Epidermal melanocyte (primary cell): ENCODE measurements at regions not wholly inside any gene's neighbourhood (a gene's known extent, or its start where the extent isn't known, plus 50 kb on each side); places are given as distances from the start of the nearest gene placed in this dataset.
"Not testable (repeated sequence)": the region's sequence is repeated elsewhere in the genome, so short reads cannot be mapped to it uniquely, and the experiment has no call there.

ENCODE experiments used
- DNase-seq: peaks from one replicate; pipeline ENCODE4 v3.0.0; 2011; ENCODE audit warnings: low spot score; ENCODE audit not compliant: insufficient read length

DNA sequence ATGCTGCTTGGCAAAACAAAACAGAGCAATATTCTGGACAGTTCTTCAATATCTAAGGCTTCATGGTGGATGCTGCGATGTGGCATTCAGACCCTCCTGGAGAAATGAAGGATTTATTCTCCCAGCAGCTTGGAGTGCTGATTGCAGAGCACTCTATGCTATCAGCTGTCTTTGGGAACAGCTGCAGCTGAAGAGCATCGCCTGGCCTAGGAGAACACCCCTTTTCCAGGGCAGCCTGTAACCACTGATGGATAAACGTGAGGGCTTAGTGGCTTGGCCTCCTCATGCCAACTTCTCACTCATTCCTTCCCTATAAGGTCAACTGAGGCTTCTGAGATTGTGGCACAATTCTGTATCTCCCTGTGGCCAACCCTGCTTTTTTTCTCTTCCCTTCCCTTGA, 638.1 kb upstream of the CNTNAP2 start:
- no peak for DNase-seq

GRCh38 chr7:145474009-145474686, 638.3 kb upstream of the TPK1 start:
- no peak for DNase-seq

- DNase-seq, result no peak
These were observed 636.0 kb upstream of the TPK1 start for GRCh38 chr7:145471883-145472282.

DNA sequence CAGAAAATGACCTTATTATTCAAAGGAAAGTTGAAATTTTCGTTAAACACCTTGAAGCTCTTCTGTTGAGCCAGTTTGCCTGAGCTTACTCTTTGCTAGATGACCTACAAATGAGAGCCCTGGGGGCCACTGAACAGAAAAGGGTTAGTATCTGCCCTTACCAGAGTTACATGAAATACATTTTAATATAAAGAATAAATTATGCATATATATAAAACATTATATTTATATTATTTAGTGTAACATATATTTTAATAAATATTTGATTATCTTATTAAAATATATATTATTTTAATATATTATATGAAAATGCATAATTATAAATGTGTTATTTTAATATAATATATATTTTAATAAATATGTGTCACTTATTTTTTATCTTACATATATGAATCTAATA, 628.4 kb upstream of the TPK1 start:
- DNase-seq, result no peak

DNA sequence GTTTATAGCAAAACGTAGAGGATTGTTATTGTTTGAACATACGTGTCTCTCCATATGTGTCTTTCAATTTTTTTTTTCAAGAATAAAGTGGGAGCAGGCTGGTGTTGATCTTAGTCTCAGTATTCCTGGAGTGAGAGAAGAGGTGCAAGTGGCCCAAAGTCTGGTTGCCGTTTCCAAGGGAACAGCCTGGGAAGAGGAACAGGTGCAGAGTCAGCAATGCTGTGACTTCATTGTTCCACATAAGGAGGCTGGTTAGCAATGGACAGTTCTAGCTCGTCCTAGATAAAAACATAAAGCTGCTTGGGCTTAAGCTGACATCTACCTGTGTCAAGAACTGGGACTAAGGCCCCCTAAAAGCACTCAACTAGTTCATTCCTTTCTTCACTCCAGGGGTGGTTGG, 626.6 kb upstream of the TPK1 start:
- DNase-seq, result no peak

- DNase-seq, result no peak
These were observed 599.0 kb upstream of the TPK1 start for GRCh38 chr7:145434811-145435210.

DNA sequence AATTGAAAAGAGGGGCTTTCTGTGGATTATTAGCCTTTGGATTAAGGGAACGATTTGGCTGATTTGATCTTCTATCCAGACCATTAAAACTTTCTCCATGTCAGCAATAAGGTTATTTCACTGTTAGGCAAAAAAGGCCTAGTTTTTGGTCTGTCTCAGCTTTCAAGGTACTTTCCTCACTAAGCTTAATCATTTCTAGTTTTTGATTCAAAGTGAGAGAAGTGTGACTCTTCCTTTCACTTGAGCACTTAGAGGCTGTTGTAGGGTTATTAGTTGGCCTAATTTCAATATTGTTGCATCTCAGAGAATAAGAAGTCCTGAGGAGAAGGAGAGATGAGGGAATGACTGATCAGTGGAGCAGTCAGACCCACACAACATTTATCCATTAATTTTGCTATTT, 596.0 kb upstream of the TPK1 start:
- DNase-seq, result no peak

DNA sequence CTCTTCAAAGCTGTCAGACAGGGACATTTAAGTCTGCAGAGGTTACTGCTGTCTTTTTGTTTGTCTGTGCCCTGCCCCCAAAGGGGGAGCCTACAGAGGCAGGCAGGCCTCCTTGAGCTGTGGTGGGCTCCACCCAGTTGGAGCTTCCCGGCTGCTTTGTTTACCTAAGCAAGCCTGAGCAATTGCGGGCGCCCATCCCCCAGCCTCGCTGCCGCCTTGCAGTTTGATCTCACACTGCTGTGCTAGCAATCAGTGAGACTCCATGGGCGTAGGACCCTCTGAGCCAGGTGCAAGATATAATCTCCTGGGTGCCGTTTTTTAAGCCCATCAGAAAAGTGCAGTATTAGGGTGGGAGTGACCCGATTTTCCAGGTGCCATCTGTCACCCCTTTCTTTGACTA, 582.6 kb upstream of the TPK1 start:
- not testable (repeated sequence) for DNase-seq

GRCh38 chr7:145411066-145411465, 575.2 kb upstream of the TPK1 start:
- no peak for DNase-seq

DNA sequence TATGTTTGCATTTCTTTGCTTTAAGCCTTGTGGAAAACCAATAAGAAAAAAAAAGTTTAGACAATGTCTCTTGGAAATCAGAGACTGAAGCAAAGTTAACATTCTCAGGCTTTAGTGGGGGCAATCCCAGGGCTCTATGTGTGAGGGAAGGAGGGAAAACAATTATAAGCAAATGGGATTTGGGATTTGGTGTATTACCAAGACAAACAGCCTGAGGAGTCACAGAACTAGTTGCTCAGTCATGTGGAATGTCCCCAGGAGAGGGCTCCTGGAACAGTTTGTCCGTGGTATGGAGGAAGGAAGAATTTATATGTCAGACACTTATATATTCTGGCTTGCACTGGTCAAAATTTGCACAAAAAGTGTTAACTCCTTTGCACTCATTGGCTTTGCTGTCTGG, 562.9 kb upstream of the TPK1 start:
- DNase-seq, result no peak

DNA sequence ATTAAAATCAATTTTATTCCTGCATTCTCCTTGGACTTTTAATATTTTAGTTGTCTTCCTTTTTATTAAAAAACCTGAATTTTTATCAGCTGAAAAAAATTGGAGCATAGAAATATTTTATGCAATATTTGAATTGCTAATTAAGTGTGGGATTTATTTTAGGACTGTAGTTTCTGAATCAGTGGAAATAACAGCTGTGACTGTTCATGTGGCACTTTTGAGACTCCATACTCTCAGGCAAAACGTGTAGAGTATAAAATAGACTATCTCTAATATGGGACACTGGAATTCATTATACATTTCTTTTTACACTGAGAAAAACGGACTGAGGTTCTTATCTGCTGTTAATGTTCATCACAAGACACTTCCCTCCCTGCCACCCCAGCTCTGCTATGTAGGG, 558.3 kb upstream of the TPK1 start:
- DNase-seq, result no peak

DNA sequence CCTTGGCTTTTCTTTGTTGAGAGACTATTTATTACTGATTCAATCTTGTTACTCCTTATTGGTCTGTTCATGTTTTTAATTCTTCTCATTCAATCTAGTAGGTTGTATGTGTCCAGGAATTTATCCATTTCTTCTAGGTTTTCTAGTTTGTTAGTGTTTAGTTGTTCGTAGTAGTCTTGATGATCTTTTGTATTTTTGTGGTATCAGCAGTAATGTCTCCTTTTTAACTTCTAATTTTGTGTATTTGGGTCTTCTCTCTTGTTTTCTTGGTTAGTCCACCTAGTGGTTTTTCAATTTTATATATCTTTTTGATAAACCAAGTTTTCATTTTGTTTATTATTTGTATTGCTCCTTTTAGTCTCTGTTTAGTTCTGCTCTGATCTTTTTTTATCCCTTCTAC, 546.9 kb upstream of the TPK1 start:
- no peak for DNase-seq

- no peak for DNase-seq
These were observed 542.3 kb upstream of the TPK1 start for GRCh38 chr7:145378197-145378596.

DNA sequence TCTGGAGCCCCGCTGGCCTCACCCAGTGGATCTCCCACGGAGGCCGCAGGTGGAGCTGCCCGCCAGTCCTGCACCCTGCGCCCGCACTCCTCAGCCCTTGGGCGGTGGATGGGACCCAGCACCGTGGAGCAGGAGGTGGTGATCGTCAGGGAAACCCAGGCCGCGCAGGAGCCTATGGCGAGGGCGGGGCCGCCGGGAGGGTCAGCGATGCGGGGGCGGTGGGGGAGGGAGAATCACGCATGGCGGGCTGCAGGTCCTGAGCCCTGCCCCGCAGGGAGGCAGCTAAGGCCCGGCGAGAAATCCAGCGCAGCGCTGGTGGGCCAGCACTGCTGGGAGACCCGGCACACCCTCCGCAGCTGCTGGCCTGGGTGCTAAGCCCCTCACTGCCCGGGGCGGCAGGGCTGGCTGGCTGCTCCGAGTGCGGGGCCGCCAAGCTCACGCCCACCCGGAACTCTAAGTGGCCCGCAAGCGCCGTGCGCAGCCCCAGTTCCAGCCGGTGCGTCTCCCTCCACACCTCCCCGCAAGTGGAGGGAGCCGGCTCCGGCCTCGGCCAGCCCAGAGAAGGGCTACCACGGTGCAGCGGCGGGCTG, 524.8 kb upstream of the TPK1 start:
- DNase-seq, result no peak

DNA sequence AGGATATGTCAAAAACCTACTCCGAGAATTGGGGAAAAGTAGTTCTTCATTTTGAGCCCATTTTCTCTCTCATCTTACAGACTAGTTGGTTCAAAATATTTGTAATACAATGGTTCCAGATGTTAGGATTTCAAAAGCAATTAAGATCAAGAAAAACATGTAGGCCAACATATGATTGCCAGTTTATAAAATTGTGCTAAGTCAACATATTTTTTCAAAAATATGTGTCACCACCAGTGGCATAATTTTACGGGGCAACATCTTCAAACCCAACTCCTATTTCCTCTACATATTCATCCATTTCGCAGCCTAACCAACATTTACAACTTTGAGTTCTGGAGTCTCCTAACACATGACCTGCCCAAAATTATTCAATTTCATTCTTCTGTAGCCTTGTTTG, 514.5 kb upstream of the TPK1 start:
- no peak for DNase-seq

DNA sequence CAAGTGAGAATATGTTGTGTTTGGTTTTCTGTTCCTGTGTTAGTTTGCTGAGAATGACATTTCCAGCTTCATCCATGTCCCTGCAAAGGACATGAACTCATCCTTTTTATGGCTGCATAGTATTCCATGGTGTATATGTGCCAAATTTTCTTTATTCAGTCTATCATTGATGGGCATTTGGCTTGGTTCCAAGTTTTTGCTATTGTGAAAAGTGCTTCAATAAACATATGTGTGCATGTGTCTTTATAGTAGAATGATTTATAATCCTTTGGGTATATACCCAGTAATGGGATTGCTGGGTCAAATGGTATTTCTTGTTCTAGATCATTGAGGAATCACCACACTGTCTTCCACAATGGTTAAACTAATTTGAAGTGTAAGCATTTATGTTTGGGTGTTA, 513.6 kb upstream of the TPK1 start:
- not testable (repeated sequence) for DNase-seq

GRCh38 chr7:145347271-145347670, 511.4 kb upstream of the TPK1 start:
- no peak for DNase-seq

DNA sequence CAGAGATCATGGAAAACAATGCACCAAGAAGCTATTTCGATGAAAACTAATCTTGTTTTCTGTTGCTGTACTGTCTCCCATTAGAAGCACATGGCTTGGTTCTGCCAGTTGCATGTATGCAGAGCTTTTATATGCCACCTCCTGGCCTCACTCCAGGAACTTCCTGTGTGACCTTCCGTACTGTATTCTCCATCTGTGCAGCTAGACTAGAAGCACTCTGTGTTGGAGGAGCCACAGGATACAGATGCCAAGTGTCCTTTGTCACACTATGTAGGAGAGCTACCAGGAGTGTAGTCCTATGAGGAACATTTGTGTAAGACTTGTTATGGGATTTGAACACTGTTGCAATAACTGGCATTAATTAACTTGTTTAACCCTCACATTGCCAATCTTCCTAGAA, 503.5 kb upstream of the TPK1 start:
- no peak for DNase-seq

DNA sequence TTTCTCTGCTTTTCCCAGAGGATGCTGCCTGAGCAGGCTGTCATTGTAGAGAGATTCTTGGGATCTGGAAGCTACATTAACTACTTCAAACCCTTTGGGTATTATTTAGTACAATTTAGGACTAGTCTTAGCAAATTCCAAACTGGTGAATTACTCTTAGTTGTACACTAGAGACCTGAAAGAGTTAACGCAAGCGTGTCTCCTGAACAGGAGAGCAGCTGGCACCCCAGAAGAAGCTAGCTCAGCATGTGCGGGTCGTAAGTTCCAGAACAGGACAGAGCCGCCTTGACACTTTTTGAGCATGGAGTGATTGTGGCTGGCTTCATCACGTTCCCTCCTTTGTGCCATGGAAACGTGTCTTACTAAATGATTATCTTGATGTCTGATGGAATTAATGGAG, 495.7 kb upstream of the TPK1 start:
- no peak for DNase-seq

GRCh38 chr7:145331076-145331475, 495.2 kb upstream of the TPK1 start:
- DNase-seq, result no peak

GRCh38 chr7:145327646-145328045, 491.8 kb upstream of the TPK1 start:
- DNase-seq, result no peak

DNA sequence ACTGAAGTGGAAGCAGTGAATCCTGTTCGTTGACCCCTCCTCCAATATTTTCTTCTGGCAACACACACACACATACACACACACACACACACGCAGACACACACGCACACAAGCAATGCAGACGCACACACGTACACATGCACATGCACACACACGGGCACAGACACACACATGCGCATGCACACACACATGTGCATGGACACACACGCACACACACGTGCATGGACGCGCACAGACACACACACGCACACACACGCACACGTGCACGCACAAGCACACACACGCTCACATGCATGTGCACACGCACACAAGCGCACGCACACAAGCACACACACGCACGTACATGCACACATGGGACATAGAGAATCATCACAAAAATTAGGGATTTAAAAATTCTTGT, 488.2 kb upstream of the TPK1 start:
- no peak for DNase-seq

DNA sequence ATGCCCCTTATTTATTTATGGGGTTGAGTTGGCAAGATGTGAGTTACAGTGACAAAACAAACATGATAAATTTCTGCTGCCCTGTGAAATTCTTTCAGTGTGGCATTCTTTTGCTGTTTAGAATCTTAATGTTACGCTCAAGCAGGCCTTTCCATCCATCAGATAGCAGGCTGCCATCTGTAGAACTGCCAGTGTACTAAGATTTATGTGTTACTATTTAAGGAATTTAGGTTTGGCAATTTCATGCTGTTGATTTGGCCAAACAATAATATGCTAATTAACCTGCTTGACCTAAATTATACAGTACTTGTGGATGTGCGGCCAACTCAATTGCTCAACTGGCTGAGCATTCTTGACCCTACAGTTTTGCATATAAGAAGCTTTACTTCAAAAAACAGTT, 477.7 kb upstream of the TPK1 start:
- DNase-seq, result no peak

- no peak for DNase-seq
These were observed 457.9 kb upstream of the TPK1 start for GRCh38 chr7:145293754-145294153.
